H9 (cell line): ENCODE measurements at regions not wholly inside any gene's neighbourhood (a gene's known extent, or its start where the extent isn't known, plus 50 kb on each side); places are given as distances from the start of the nearest gene placed in this dataset.

Experiments
- DNase-seq: peaks from one replicate; pipeline ENCODE4 v3.0.0-alpha.2; 2017
- H2AFZ ChIP-seq: one replicate; pipeline ENCODE4 v1.6.1; 2013; ENCODE audit warnings: mild to moderate bottlenecking, low read length, control low read depth, moderate library complexity
- H2AK5ac ChIP-seq: 2 replicates; pipeline ENCODE4 v1.6.1; 2013; ENCODE audit warnings: low read length, control low read depth, mixed read lengths; ENCODE audit not compliant: insufficient read length
- H2BK120ac ChIP-seq: one replicate; pipeline ENCODE4 v1.6.1; 2013; ENCODE audit warnings: low read depth, mild to moderate bottlenecking, low read length, control low read depth, inconsistent platforms; ENCODE audit not compliant: poor library complexity, severe bottlenecking
- H2BK12ac ChIP-seq: 2 replicates; pipeline ENCODE4 v1.6.1; 2013; ENCODE audit warnings: low read length, control low read depth, mixed read lengths, low read depth; ENCODE audit not compliant: insufficient read length
- H2BK15ac ChIP-seq: 2 replicates; pipeline ENCODE4 v1.6.1; 2013; ENCODE audit warnings: low read depth, low read length, control low read depth
- H2BK20ac ChIP-seq: one replicate; pipeline ENCODE4 v1.6.1; 2013; ENCODE audit warnings: low read depth, mild to moderate bottlenecking, low read length, control low read depth, inconsistent platforms; ENCODE audit not compliant: poor library complexity, severe bottlenecking
- H2BK5ac ChIP-seq: 2 replicates; pipeline ENCODE4 v1.6.1; 2013; ENCODE audit warnings: low read length, control low read depth, mixed read lengths; ENCODE audit not compliant: insufficient read length
- H3K14ac ChIP-seq: 2 replicates; pipeline ENCODE4 v1.6.1; 2013; ENCODE audit warnings: low read length, control low read depth; ENCODE audit not compliant: insufficient read depth
- H3K18ac ChIP-seq: 2 replicates; pipeline ENCODE4 v1.6.1; 2013; ENCODE audit warnings: low read depth, mild to moderate bottlenecking, mixed read lengths, low read length, control low read depth; ENCODE audit not compliant: insufficient read length
- H3K23ac ChIP-seq: 2 replicates; pipeline ENCODE4 v1.6.1; 2013; ENCODE audit warnings: low read length, control low read depth, mixed read lengths, low read depth; ENCODE audit not compliant: insufficient read length
- H3K23me2 ChIP-seq: 2 replicates; pipeline ENCODE4 v1.6.1; 2013; ENCODE audit warnings: low read depth, mild to moderate bottlenecking, mixed read lengths, low read length, control low read depth; ENCODE audit not compliant: insufficient read length, poor library complexity, severe bottlenecking
- H3K27ac ChIP-seq: 2 replicates; pipeline ENCODE4 v1.5.1; 2013; ENCODE audit warnings: low read length, control low read depth, mixed read lengths, low read depth; ENCODE audit not compliant: insufficient read length
- H3K27me3 ChIP-seq: 2 replicates; pipeline ENCODE4 v1.6.1; 2013; ENCODE audit warnings: low read length, control low read depth, inconsistent platforms; ENCODE audit not compliant: insufficient read depth
- H3K4ac ChIP-seq: 2 replicates; pipeline ENCODE4 v1.6.1; 2013; ENCODE audit warnings: low read depth, mild to moderate bottlenecking, control low read depth, inconsistent platforms, low read length, moderate library complexity
- H3K4me1 ChIP-seq: 2 replicates; pipeline ENCODE4 v1.6.1; 2013; ENCODE audit warnings: low read length, control low read depth, inconsistent platforms; ENCODE audit not compliant: insufficient read depth
- H3K4me2 ChIP-seq: 2 replicates; pipeline ENCODE4 v1.6.1; 2013; ENCODE audit warnings: low read length, control low read depth, mixed read lengths; ENCODE audit not compliant: insufficient read length, insufficient read depth
- H3K56ac ChIP-seq: 2 replicates; pipeline ENCODE4 v1.6.1; 2013; ENCODE audit warnings: low read depth, mild to moderate bottlenecking, mixed read lengths, low read length, control low read depth; ENCODE audit not compliant: insufficient read length
- H3K79me1 ChIP-seq: 2 replicates; pipeline ENCODE4 v1.6.1; 2013; ENCODE audit warnings: low read depth, mild to moderate bottlenecking, moderate library complexity, low read length, control low read depth, inconsistent platforms; ENCODE audit not compliant: insufficient read depth, poor library complexity, severe bottlenecking
- H3K79me2 ChIP-seq: 2 replicates; pipeline ENCODE4 v1.6.1; 2013; ENCODE audit warnings: low read length, control low read depth, inconsistent platforms; ENCODE audit not compliant: insufficient read depth
- H3K9ac ChIP-seq: 2 replicates; pipeline ENCODE4 v1.6.1; 2013; ENCODE audit warnings: low read length, control low read depth, mixed read lengths; ENCODE audit not compliant: insufficient read length; ENCODE audit errors: extremely low read depth
- H3K9me3 ChIP-seq: one replicate; pipeline ENCODE4 v1.6.1; 2013; ENCODE audit warnings: low read depth, low read length, inconsistent platforms; ENCODE audit not compliant: control insufficient read depth
- H3T11ph ChIP-seq: one replicate; pipeline ENCODE4 v1.6.1; 2013; ENCODE audit warnings: mild to moderate bottlenecking, low read length, control low read depth, inconsistent platforms
- H4K20me1 ChIP-seq: one replicate; pipeline ENCODE4 v1.6.1; 2013; ENCODE audit not compliant: control insufficient read depth, insufficient read length, insufficient read depth
- H4K5ac ChIP-seq: 2 replicates; pipeline ENCODE4 v1.6.1; 2013; ENCODE audit warnings: low read depth, mild to moderate bottlenecking, mixed read lengths, low read length, control low read depth; ENCODE audit not compliant: insufficient read length
- H4K8ac ChIP-seq: replicated peaks from 2 replicates; pipeline ENCODE4 v1.6.1; 2013; ENCODE audit warnings: low read length, control low read depth, mixed read lengths, low read depth; ENCODE audit not compliant: insufficient read length
- H4K91ac ChIP-seq: 2 replicates; pipeline ENCODE4 v1.6.1; 2013; ENCODE audit warnings: low read depth, mild to moderate bottlenecking, moderate library complexity, mixed read lengths, low read length, control low read depth; ENCODE audit not compliant: insufficient read length
- H3K27ac Mint-ChIP-seq, 3 experiments: 2 replicates in 2 of 3; 3 replicates in 1 of 3; pipeline ENCODE4 v1.8.0; 2020 to 2021; ENCODE audit warnings: mixed read lengths in 3 of 3, mild to moderate bottlenecking in 1 of 3, moderate library complexity in 1 of 3
- H3K27me3 Mint-ChIP-seq: 2 replicates; pipeline ENCODE4 v1.8.0; 2021; ENCODE audit warnings: low read depth, mild to moderate bottlenecking, moderate library complexity, mixed read lengths
- H3K36me3 Mint-ChIP-seq, 3 experiments: 2 replicates in 2 of 3; 3 replicates in 1 of 3; pipeline ENCODE4 v1.8.0; 2020 to 2021; ENCODE audit warnings: low read depth in 3 of 3, mixed read lengths in 3 of 3; ENCODE audit not compliant: insufficient read depth in 1 of 3
- H3K4me1 Mint-ChIP-seq, 2 experiments: 2 replicates each; pipeline ENCODE4 v1.8.0; 2020; ENCODE audit warnings: mixed read lengths in 2 of 2
- H3K4me3 Mint-ChIP-seq, 2 experiments: 2 replicates in 1 of 2; 3 replicates in 1 of 2; pipeline ENCODE4 v1.8.0; 2020 to 2021; ENCODE audit warnings: mild to moderate bottlenecking in 2 of 2, mixed read lengths in 2 of 2, moderate library complexity in 1 of 2
- H3K9me3 Mint-ChIP-seq, 2 experiments: 2 replicates in 1 of 2; 3 replicates in 1 of 2; pipeline ENCODE4 v1.8.0; 2020; ENCODE audit warnings: mild to moderate bottlenecking in 2 of 2, mixed read lengths in 2 of 2, moderate library complexity in 1 of 2
- CTCF ChIP-seq: fragments of 200-600 bp; sonication (generic); conservative IDR thresholded peaks from 3 replicates; pipeline ENCODE4 v1.8.0; 2021; ENCODE audit warnings: antibody characterized with exemption, mild to moderate bottlenecking
- WGBS: extraction: QIAGEN DNeasy Blood & Tissue Kit; methylation state at CpG from one replicate; pipeline ENCODE4 v1.1.7; 2013; ENCODE audit warnings: missing lambda C conversion rate, low lambda C conversion rate, mixed read lengths; ENCODE audit not compliant: insufficient read length; ENCODE audit errors: extremely low coverage; 5-methylcytosine and 5-hydroxymethylcytosine counted together

GRCh38 chr5:90097082-90097477 is 312.5 kb downstream of the CETN3 start:
- no peak overlapping the region; a peak in 1 of 7 replicates for H3K27ac Mint-ChIP-seq
- TF ChIP-seq CTCF, result no peak
- no peak overlapping the region for H3K14ac ChIP-seq

More at GRCh38 chr5:90097082-90097477, 312.5 kb downstream of the CETN3 start:
- Histone ChIP-seq H2BK120ac (no peak overlapping the region), H3K4ac (no peak overlapping the region), H3K23ac (no peak overlapping the region), H4K5ac (no peak overlapping the region), H2BK20ac (no peak overlapping the region), H3K27me3 (no peaks in the 10 kb centered on the region), H3K79me2 (no peaks in the 10 kb centered on the region), H3K4me2 (no peak overlapping the region), H4K20me1 (no peaks in the 10 kb centered on the region), H3K27ac (no peak overlapping the region), H3K4me1 (no peaks in the 10 kb centered on the region; the same call in 1 of the 2 replicates), H3K18ac (no peak overlapping the region), H3K23me2 (no peaks in the 10 kb centered on the region), H4K91ac (no peak overlapping the region), H4K8ac (no peak overlapping the region), H2BK5ac (no peak overlapping the region), H3K9me3 (no peaks in the 10 kb centered on the region), H2BK15ac (no peak overlapping the region), H3K9ac (no peak overlapping the region), H2AFZ (no peak overlapping the region), H3T11ph (no peak overlapping the region), H3K79me1 (no peaks in the 10 kb centered on the region), H3K56ac (no peak overlapping the region), H2BK12ac (no peak overlapping the region), H2AK5ac (no peak overlapping the region)
- no peaks in the 10 kb centered on the region for H3K4me1 Mint-ChIP-seq
- H3K9me3 Mint-ChIP-seq, result no peaks in the 10 kb centered on the region
- no peaks in the 10 kb centered on the region for H3K27me3 Mint-ChIP-seq
- H3K36me3 Mint-ChIP-seq, result no peaks in the 10 kb centered on the region
- H3K4me3 Mint-ChIP-seq, result no peak overlapping the region
- DNase-seq, result no peak
- no CpG with 5 or more reads among the region's 4 CpGs for WGBS
